Tibial artery (tissue), 4 donors: ENCODE measurements at regions not wholly inside any gene's neighbourhood (a gene's known extent, or its start where the extent isn't known, plus 50 kb on each side); places are given as distances from the start of the nearest gene placed in this dataset.

Experiments
- DNase-seq, 2 donors: peaks; one replicate each; pipeline ENCODE4 v3.0.0-alpha.2; 2019
- H3K27ac ChIP-seq, 2 donors: fragments of 200-600 bp; sonication (generic) in 1 of 2; 1 replicate in 1 of 2; 2 replicates in 1 of 2; pipeline ENCODE4 v1.5.1; 2018 to 2019; ENCODE audit warnings: mild to moderate bottlenecking in 1 of 2
- H3K27me3 ChIP-seq, 2 donors: fragments of 200-600 bp; sonication (generic) in 1 of 2; one replicate each; pipeline versions ENCODE4 v1.5.1 to v1.6.0; 2016 to 2019
- H3K36me3 ChIP-seq, 3 donors: fragments of 200-600 bp; sonication (generic) in 2 of 3; one replicate each; pipeline ENCODE4 v1.5.1; 2016 to 2019; ENCODE audit warnings: mild to moderate bottlenecking in 2 of 3
- H3K4me1 ChIP-seq, 4 donors: fragments of 200-600 bp; sonication (generic) in 2 of 4; 1 replicate in 3 of 4; 2 replicates in 1 of 4; pipeline ENCODE4 v1.5.1; 2016 to 2019
- H3K4me3 ChIP-seq, 2 donors: fragments of 200-600 bp; sonication (generic) in 1 of 2; 1 replicate in 1 of 2; 2 replicates in 1 of 2; pipeline ENCODE4 v1.5.1; 2018 to 2019; ENCODE audit warnings: mild to moderate bottlenecking in 2 of 2
- H3K9me3 ChIP-seq, 3 donors: fragments of 200-600 bp; sonication (generic) in 1 of 3; one replicate each; pipeline ENCODE4 v1.5.1; 2016 to 2019
- CTCF ChIP-seq, 2 experiments: fragments of 200-600 bp in 1 of 2; fragments of 450-650 bp in 1 of 2; IDR thresholded peaks; one replicate each; pipeline ENCODE4 v1.5.1; 2017 to 2019; ENCODE audit warnings: antibody characterized with exemption in 2 of 2, mild to moderate bottlenecking in 1 of 2, moderate library complexity in 1 of 2
- intact Hi-C: fragments of 100-400 bp; cut with DNase I; formaldehyde crosslinking; loops from one replicate; pipeline ENCODE4 v1.15.0; 2023; ENCODE audit warnings: low total_unique reads

- no peaks in the 10 kb centered on the region for H3K27me3 ChIP-seq
- H3K36me3 ChIP-seq, result no peaks in the 10 kb centered on the region
- intact Hi-C loops, result no loop called here
- H3K4me3 ChIP-seq, result no peak overlapping the region
- no peak for TF ChIP-seq CTCF (IDR thresholded peaks at IDR 0.05)
- no peaks in the 10 kb centered on the region for H3K9me3 ChIP-seq
- H3K27ac ChIP-seq, result no peak overlapping the region
- DNase-seq, result no peak
- no peaks in the 10 kb centered on the region for H3K4me1 ChIP-seq
These were observed 325.4 kb downstream of the SMAD2 start for GRCh38 chr18:47605093-47605492.

GRCh38 chr18:47604021-47604420, 326.4 kb downstream of the SMAD2 start:
- Histone ChIP-seq H3K27ac (no peak overlapping the region), H3K4me1 (no peaks in the 10 kb centered on the region), H3K36me3 (no peaks in the 10 kb centered on the region), H3K27me3 (no peaks in the 10 kb centered on the region), H3K4me3 (no peak overlapping the region), H3K9me3 (no peaks in the 10 kb centered on the region)
- DNase-seq, result no peak
- intact Hi-C loops, result no loop called here
- no peak for TF ChIP-seq CTCF (IDR thresholded peaks at IDR 0.05)

GRCh38 chr18:47603158-47603557, 327.3 kb downstream of the SMAD2 start:
- Histone ChIP-seq H3K27me3 (no peaks in the 10 kb centered on the region), H3K27ac (no peak overlapping the region), H3K4me1 (no peaks in the 10 kb centered on the region), H3K9me3 (no peaks in the 10 kb centered on the region), H3K4me3 (no peak overlapping the region), H3K36me3 (no peaks in the 10 kb centered on the region)
- intact Hi-C loops, result no loop called here
- no peak for TF ChIP-seq CTCF (IDR thresholded peaks at IDR 0.05)
- DNase-seq, result no peak

GRCh38 chr18:47602273-47602897, 328.1 kb downstream of the SMAD2 start:
- H3K9me3 ChIP-seq, result no peaks in the 10 kb centered on the region
- H3K4me1 ChIP-seq, result no peaks in the 10 kb centered on the region
- H3K4me3 ChIP-seq, result no peak overlapping the region
- TF ChIP-seq CTCF (IDR thresholded peaks at IDR 0.05), result no peak
- DNase-seq, result no peak
- H3K27me3 ChIP-seq, result no peaks in the 10 kb centered on the region
- H3K36me3 ChIP-seq, result no peaks in the 10 kb centered on the region
- no peak overlapping the region for H3K27ac ChIP-seq
- intact Hi-C loops, result no loop called here

GRCh38 chr18:47601581-47602272, 328.7 kb downstream of the SMAD2 start:
- H3K27ac ChIP-seq, result no peak overlapping the region
- intact Hi-C loops, result no loop called here
- H3K4me3 ChIP-seq, result no peak overlapping the region
- H3K27me3 ChIP-seq, result no peaks in the 10 kb centered on the region
- no peaks in the 10 kb centered on the region for H3K4me1 ChIP-seq
- no peaks in the 10 kb centered on the region for H3K9me3 ChIP-seq
- no peak for DNase-seq
- TF ChIP-seq CTCF (IDR thresholded peaks at IDR 0.05), result no peak
- no peaks in the 10 kb centered on the region for H3K36me3 ChIP-seq
